ENCODE measurements at regions not wholly inside any gene's neighbourhood (a gene's known extent, or its start where the extent isn't known, plus 50 kb on each side); places are given as distances from the start of the nearest gene placed in this dataset.

DNA sequence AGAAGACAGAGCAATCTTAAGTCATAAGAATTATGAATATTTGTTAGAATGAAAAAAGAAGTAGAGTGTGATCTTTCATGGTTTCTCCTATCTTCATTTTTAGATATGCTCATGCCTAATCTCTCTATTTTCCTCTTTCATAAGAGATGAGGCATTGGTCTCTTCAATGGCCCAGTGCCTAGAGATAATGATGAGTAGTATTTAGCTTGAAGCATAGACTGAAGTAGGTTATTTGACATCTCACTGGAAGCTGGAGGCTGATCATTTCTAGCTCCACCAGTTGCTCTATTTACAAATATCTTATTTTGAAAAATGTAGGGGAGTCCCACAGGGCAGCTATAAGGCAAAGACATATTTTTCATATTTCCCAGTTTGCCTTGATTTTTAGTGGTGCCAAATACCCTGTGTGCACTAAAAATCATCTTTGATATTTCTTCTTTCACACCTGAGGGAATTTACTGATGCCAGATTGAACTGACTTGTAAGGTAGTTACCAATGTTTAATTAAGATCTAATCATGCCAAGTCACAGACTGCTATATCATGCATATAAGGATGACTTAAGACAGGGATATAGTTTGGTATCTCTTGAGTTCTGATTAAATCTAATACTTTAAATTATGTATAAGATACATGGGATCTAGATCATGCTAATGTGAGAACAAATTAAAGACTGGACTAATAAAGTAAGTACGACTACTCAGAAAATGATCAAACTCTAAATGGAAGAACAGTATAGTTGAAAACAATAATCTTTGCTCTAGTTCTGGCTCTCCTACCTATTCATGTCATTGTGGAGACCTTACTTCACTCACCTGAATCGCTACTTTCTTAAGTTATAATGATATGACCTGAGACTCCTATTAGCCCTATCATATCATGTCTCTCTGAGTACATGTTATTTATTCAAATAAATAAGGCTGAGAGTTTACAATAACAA, 108.2 kb upstream of the IFNE start:
- TF ChIP-seq, protein P1, sequence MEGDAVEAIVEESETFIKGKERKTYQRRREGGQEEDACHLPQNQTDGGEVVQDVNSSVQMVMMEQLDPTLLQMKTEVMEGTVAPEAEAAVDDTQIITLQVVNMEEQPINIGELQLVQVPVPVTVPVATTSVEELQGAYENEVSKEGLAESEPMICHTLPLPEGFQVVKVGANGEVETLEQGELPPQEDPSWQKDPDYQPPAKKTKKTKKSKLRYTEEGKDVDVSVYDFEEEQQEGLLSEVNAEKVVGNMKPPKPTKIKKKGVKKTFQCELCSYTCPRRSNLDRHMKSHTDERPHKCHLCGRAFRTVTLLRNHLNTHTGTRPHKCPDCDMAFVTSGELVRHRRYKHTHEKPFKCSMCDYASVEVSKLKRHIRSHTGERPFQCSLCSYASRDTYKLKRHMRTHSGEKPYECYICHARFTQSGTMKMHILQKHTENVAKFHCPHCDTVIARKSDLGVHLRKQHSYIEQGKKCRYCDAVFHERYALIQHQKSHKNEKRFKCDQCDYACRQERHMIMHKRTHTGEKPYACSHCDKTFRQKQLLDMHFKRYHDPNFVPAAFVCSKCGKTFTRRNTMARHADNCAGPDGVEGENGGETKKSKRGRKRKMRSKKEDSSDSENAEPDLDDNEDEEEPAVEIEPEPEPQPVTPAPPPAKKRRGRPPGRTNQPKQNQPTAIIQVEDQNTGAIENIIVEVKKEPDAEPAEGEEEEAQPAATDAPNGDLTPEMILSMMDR (IDR thresholded peaks at IDR 0.05; ENCODE audit: unreplicated experiment) = no peak
- Mint-ChIP-seq H3K9me3 (no peaks in the 10 kb centered on the region), H3K4me1 (peaks cover 11% of the 10 kb centered on the region), H3K27ac (no peak overlapping the region), H3K36me3 (no peaks in the 10 kb centered on the region), H3K4me3 (no peak overlapping the region), H3K27me3 (ENCODE audit: low read depth) (no peaks in the 10 kb centered on the region)
- no peak for DNase-seq (ENCODE audit: low spot score in 2 of 2, unreplicated experiment in 2 of 2)

DNA sequence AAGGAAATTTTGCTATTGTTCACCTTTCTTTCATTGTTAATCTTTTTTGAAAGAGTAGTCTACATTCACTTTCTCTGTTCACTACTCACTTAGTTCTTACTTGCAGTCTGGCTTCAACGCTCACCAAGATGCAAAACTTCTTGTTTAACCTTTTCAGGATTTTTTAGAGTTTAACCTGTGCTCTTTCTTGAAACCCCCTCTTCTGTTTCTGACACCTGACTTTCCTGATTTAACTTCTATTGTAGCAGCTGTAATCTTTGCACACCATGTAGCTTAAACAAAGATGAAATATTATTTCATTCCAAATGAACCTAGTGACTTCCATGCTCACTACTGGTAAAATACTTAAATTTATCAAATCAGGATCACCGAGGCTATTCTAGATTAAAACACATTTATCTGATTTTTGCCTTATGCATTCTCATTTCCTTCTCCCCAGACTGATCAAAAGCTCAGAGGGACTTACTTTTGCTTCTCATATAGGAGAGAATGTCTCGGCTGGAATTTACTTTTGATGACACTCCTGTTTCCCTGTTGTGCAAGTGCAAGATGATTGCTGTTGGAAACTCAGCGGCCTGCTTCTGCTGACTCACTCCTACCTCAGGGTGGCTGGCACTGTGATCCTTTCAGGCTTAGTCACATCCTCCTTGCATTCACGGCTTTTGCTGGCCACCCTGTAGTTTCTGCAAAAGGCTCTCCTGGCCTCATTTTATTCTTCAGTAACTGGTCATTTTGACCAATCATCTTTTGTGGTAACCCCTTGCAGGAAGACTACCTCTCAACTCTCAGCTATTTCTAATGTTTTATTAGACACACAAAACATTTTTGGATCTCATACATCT, 109.3 kb upstream of the IFNE start:
- TF ChIP-seq, protein P1 (IDR thresholded peaks at IDR 0.05; ENCODE audit: unreplicated experiment) = no peak
- H3K4me1 Mint-ChIP-seq = peaks cover 11% of the 10 kb centered on the region
- H3K27ac Mint-ChIP-seq = no peak overlapping the region
- H3K9me3 Mint-ChIP-seq = no peaks in the 10 kb centered on the region
- H3K36me3 Mint-ChIP-seq = no peaks in the 10 kb centered on the region
- no peaks in the 10 kb centered on the region for H3K27me3 Mint-ChIP-seq (ENCODE audit: low read depth)
- H3K4me3 Mint-ChIP-seq = no peak overlapping the region
- no peak for DNase-seq (ENCODE audit: low spot score in 2 of 2, unreplicated experiment in 2 of 2)

DNA sequence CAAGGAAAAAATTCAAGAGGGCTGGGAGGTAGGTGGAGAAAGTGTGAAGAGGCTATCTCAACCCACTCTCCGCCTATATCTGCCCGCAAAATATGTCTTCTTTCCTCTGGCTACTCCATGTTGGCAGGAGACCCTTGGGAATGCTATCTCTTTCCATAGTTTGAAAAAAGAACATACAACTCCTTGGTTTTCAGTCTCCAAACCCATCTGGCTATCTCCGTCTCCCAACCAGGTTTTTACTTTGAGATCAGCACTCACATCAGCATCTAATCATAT, 109.9 kb upstream of the IFNE start:
- no peaks in the 10 kb centered on the region for H3K9me3 Mint-ChIP-seq
- peaks cover 11% of the 10 kb centered on the region for H3K4me1 Mint-ChIP-seq
- H3K27ac Mint-ChIP-seq = no peak overlapping the region
- no peak for DNase-seq (ENCODE audit: low spot score in 2 of 2, unreplicated experiment in 2 of 2)
- TF ChIP-seq, protein P1 (IDR thresholded peaks at IDR 0.05; ENCODE audit: unreplicated experiment) = no peak
- H3K27me3 Mint-ChIP-seq (ENCODE audit: low read depth) = no peaks in the 10 kb centered on the region
- no peak overlapping the region for H3K4me3 Mint-ChIP-seq
- H3K36me3 Mint-ChIP-seq = no peaks in the 10 kb centered on the region

DNA sequence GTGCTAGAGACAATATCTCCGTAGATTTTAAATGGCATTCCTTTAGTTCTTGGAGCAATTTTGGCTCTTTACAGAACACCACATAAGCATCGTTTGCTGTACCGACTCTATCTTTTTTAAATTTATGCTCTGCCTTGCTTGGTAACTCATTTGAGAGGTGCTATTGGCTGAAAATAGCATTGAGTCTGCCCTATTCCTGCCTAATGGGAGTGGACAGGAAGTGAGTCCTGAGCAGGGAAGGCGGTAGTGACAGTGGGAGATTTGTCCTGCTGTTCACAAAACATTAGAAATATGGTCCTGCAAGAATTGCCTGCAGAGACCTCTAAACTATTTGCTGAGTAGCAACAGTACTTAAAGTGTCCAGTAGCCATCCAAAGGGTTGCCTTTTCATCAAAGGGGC, 115.2 kb upstream of the IFNE start:
- TF ChIP-seq, protein P1 (IDR thresholded peaks at IDR 0.05; ENCODE audit: unreplicated experiment) = no peak

DNA sequence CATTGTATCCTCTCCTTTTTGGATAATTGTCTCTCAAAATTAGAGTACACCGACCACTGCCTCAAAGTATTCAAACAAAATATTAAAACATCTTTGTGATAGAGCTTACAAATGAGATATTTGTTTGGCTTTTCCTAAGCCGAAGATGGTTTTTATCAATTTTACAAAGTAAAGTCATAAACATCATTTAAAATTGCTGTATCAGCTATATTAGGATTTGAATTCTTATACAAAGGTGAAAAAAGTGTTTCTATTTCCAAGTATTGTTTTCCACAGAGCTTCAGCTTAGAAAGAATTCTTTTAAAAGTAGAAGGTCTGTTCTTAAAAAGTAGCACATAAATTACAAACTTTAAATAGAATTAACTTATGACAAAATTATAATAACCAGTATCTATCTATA, 116.6 kb upstream of the IFNE start:
- Mint-ChIP-seq H3K36me3 (no peaks in the 10 kb centered on the region), H3K4me1 (no peaks in the 10 kb centered on the region), H3K27me3 (ENCODE audit: low read depth) (no peaks in the 10 kb centered on the region), H3K4me3 (no peak overlapping the region), H3K9me3 (no peaks in the 10 kb centered on the region), H3K27ac (no peak overlapping the region)
- DNase-seq (ENCODE audit: low spot score in 2 of 2, unreplicated experiment in 2 of 2) = no peak
- TF ChIP-seq, protein P1 (IDR thresholded peaks at IDR 0.05; ENCODE audit: unreplicated experiment) = no peak

More for the DNA sequence above, 115.2 kb upstream of the IFNE start:
- H3K27ac Mint-ChIP-seq = no peak overlapping the region
- no peaks in the 10 kb centered on the region for H3K9me3 Mint-ChIP-seq
- no peaks in the 10 kb centered on the region for H3K4me1 Mint-ChIP-seq
- no peak overlapping the region for H3K4me3 Mint-ChIP-seq
- no peak for DNase-seq (ENCODE audit: low spot score in 2 of 2, unreplicated experiment in 2 of 2)
- no peaks in the 10 kb centered on the region for H3K36me3 Mint-ChIP-seq
- no peaks in the 10 kb centered on the region for H3K27me3 Mint-ChIP-seq (ENCODE audit: low read depth)

Measured in mesothelial cell of epicardium (in vitro differentiated cells).